GM23338 (cell line): ENCODE measurements at regions not wholly inside any gene's neighbourhood (a gene's known extent, or its start where the extent isn't known, plus 50 kb on each side); places are given as distances from the start of the nearest gene placed in this dataset.

Source experiments
- ATAC-seq: fragments of 200-7000 bp; cut with Tn5 transposase; 3 replicates; pipeline ENCODE4 v1.9.1; 2020
- DNase-seq: peaks from one replicate; pipeline ENCODE4 v3.0.0-alpha.2; 2015; ENCODE audit warnings: low spot score
- H2AFZ ChIP-seq: fragments of 200-600 bp; sonication (generic); 2 replicates; pipeline ENCODE4 v1.8.0; 2016; ENCODE audit warnings: antibody characterized with exemption, mild to moderate bottlenecking, moderate library complexity
- H3F3A ChIP-seq: fragments of 200-600 bp; sonication (generic); replicated peaks from 2 replicates; pipeline ENCODE4 v1.8.0; 2017; ENCODE audit warnings: antibody characterized with exemption, mixed run types, low read depth
- H3K27ac ChIP-seq: fragments of 200-600 bp; sonication (generic); 2 replicates; pipeline ENCODE4 v1.6.1; 2016; ENCODE audit warnings: low read depth
- H3K27me3 ChIP-seq: fragments of 200-600 bp; sonication (generic); 2 replicates; pipeline ENCODE4 v1.8.0; 2016; ENCODE audit warnings: mild to moderate bottlenecking, mixed run types, moderate library complexity; ENCODE audit not compliant: insufficient read depth
- H3K36me3 ChIP-seq: fragments of 200-600 bp; sonication (generic); 2 replicates; pipeline ENCODE4 v1.8.0; 2016; ENCODE audit warnings: mild to moderate bottlenecking; ENCODE audit not compliant: insufficient read depth
- H3K4me1 ChIP-seq: fragments of 200-600 bp; sonication (generic); 2 replicates; pipeline ENCODE4 v1.8.0; 2016; ENCODE audit warnings: mild to moderate bottlenecking, moderate library complexity; ENCODE audit not compliant: insufficient read depth
- H3K4me2 ChIP-seq: fragments of 200-600 bp; sonication (generic); 2 replicates; pipeline ENCODE4 v1.7.1; 2017; ENCODE audit warnings: mixed run types
- H3K4me3 ChIP-seq: fragments of 200-600 bp; sonication (generic); 2 replicates; pipeline ENCODE4 v1.6.1; 2016; ENCODE audit warnings: mixed run types
- H3K79me2 ChIP-seq: fragments of 200-600 bp; sonication (generic); replicated peaks from 2 replicates; pipeline ENCODE4 v1.8.0; 2017; ENCODE audit warnings: mild to moderate bottlenecking; ENCODE audit not compliant: insufficient read depth
- H3K9me2 ChIP-seq: fragments of 200-600 bp; sonication (generic); 2 replicates; pipeline ENCODE4 v1.8.0; 2017; ENCODE audit not compliant: insufficient read depth
- H4K20me1 ChIP-seq: fragments of 200-600 bp; sonication (generic); replicated peaks from 2 replicates; pipeline ENCODE4 v1.8.0; 2017; ENCODE audit warnings: mild to moderate bottlenecking; ENCODE audit not compliant: insufficient read depth
- H3K27ac Mint-ChIP-seq: 2 replicates; pipeline ENCODE4 v1.8.0; 2020; ENCODE audit warnings: inconsistent platforms, mild to moderate bottlenecking, moderate library complexity, mixed read lengths
- H3K27me3 Mint-ChIP-seq: 3 replicates; pipeline ENCODE4 v1.8.0; 2022; ENCODE audit warnings: low read depth, mild to moderate bottlenecking, moderate library complexity, mixed read lengths, inconsistent platforms; ENCODE audit not compliant: insufficient read depth, poor library complexity
- H3K36me3 Mint-ChIP-seq: 3 replicates; pipeline ENCODE4 v1.8.0; 2021; ENCODE audit warnings: low read depth, mild to moderate bottlenecking, inconsistent platforms, moderate library complexity, mixed read lengths
- H3K4me1 Mint-ChIP-seq: 3 replicates; pipeline ENCODE4 v1.8.0; 2020; ENCODE audit warnings: mild to moderate bottlenecking, inconsistent platforms, mixed read lengths
- H3K4me3 Mint-ChIP-seq: 3 replicates; pipeline ENCODE4 v1.8.0; 2021; ENCODE audit warnings: moderate library complexity, mild to moderate bottlenecking, inconsistent platforms, mixed read lengths
- H3K9me3 Mint-ChIP-seq: 3 replicates; pipeline ENCODE4 v1.8.0; 2020; ENCODE audit warnings: moderate library complexity, mild to moderate bottlenecking, inconsistent platforms, mixed read lengths
- REST ChIP-seq: IDR thresholded peaks from one replicate; pipeline ENCODE4 v1.6.1; 2018; ENCODE audit warnings: antibody characterized with exemption; ENCODE audit not compliant: unreplicated experiment
- STAT1 ChIP-seq: IDR thresholded peaks from one replicate; pipeline ENCODE4 v1.6.1; 2016; ENCODE audit warnings: antibody characterized with exemption; ENCODE audit not compliant: unreplicated experiment
- TF ChIP-seq, protein P1 (sequence below): fragments of 250-450 bp; sonication (Bioruptor Pico); IDR thresholded peaks from 2 replicates; pipeline ENCODE4 v1.5.0; 2020; ENCODE audit warnings: mild to moderate bottlenecking, moderate library complexity
- TF ChIP-seq, protein P2 (sequence below), 2 experiments: fragments of 200-600 bp in 1 of 2; sonication (generic) in 1 of 2; conservative IDR thresholded peaks; 2 replicates each; pipeline versions ENCODE4 v1.5.1 to v1.6.1; 2016 to 2017; ENCODE audit warnings: antibody characterized with exemption in 2 of 2, low read depth in 2 of 2, mild to moderate bottlenecking in 2 of 2, moderate library complexity in 1 of 2

DNA sequence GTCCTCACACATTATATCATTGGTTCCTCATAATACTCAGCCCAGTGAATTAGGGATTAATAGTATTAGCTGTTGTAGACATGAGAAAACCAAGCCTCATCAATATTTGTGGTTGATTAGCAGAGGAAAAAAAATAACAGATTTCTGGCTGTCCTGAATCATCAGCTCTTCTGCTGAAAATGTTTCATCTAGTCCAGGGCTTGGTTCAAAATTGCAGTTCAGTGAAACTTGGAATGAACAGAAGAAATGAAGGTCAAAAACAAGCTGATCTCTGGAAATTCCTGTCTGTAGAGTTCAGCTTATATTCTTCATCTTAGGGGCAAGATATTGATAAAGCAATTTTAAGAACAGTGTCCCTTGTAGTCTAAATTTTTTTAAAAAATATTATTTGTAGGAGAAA lies 361.1 kb upstream of the CCDC179 start:
- H3K4me3 Mint-ChIP-seq = no peak overlapping the region
- no peaks in the 10 kb centered on the region for H4K20me1 ChIP-seq
- no peaks in the 10 kb centered on the region for H3K36me3 ChIP-seq
- no peak overlapping the region for H3K4me3 ChIP-seq
- no peaks in the 10 kb centered on the region for H3K9me2 ChIP-seq
- H3K27me3 Mint-ChIP-seq = no peaks in the 10 kb centered on the region
- H3K27ac ChIP-seq = no peak overlapping the region
- H3K27me3 ChIP-seq = no peaks in the 10 kb centered on the region
- no peaks in the 10 kb centered on the region for H3K36me3 Mint-ChIP-seq
- H3K4me1 ChIP-seq = no peaks in the 10 kb centered on the region
- H2AFZ ChIP-seq = no peak overlapping the region
- peaks cover 3% of the 10 kb centered on the region; the same call in 2 of the 3 replicates for H3K9me3 Mint-ChIP-seq
- no peak for ATAC-seq
- no peak overlapping the region for H3K27ac Mint-ChIP-seq
- TF ChIP-seq REST (no peak), STAT1 (no peak)
- TF ChIP-seq, protein P1, sequence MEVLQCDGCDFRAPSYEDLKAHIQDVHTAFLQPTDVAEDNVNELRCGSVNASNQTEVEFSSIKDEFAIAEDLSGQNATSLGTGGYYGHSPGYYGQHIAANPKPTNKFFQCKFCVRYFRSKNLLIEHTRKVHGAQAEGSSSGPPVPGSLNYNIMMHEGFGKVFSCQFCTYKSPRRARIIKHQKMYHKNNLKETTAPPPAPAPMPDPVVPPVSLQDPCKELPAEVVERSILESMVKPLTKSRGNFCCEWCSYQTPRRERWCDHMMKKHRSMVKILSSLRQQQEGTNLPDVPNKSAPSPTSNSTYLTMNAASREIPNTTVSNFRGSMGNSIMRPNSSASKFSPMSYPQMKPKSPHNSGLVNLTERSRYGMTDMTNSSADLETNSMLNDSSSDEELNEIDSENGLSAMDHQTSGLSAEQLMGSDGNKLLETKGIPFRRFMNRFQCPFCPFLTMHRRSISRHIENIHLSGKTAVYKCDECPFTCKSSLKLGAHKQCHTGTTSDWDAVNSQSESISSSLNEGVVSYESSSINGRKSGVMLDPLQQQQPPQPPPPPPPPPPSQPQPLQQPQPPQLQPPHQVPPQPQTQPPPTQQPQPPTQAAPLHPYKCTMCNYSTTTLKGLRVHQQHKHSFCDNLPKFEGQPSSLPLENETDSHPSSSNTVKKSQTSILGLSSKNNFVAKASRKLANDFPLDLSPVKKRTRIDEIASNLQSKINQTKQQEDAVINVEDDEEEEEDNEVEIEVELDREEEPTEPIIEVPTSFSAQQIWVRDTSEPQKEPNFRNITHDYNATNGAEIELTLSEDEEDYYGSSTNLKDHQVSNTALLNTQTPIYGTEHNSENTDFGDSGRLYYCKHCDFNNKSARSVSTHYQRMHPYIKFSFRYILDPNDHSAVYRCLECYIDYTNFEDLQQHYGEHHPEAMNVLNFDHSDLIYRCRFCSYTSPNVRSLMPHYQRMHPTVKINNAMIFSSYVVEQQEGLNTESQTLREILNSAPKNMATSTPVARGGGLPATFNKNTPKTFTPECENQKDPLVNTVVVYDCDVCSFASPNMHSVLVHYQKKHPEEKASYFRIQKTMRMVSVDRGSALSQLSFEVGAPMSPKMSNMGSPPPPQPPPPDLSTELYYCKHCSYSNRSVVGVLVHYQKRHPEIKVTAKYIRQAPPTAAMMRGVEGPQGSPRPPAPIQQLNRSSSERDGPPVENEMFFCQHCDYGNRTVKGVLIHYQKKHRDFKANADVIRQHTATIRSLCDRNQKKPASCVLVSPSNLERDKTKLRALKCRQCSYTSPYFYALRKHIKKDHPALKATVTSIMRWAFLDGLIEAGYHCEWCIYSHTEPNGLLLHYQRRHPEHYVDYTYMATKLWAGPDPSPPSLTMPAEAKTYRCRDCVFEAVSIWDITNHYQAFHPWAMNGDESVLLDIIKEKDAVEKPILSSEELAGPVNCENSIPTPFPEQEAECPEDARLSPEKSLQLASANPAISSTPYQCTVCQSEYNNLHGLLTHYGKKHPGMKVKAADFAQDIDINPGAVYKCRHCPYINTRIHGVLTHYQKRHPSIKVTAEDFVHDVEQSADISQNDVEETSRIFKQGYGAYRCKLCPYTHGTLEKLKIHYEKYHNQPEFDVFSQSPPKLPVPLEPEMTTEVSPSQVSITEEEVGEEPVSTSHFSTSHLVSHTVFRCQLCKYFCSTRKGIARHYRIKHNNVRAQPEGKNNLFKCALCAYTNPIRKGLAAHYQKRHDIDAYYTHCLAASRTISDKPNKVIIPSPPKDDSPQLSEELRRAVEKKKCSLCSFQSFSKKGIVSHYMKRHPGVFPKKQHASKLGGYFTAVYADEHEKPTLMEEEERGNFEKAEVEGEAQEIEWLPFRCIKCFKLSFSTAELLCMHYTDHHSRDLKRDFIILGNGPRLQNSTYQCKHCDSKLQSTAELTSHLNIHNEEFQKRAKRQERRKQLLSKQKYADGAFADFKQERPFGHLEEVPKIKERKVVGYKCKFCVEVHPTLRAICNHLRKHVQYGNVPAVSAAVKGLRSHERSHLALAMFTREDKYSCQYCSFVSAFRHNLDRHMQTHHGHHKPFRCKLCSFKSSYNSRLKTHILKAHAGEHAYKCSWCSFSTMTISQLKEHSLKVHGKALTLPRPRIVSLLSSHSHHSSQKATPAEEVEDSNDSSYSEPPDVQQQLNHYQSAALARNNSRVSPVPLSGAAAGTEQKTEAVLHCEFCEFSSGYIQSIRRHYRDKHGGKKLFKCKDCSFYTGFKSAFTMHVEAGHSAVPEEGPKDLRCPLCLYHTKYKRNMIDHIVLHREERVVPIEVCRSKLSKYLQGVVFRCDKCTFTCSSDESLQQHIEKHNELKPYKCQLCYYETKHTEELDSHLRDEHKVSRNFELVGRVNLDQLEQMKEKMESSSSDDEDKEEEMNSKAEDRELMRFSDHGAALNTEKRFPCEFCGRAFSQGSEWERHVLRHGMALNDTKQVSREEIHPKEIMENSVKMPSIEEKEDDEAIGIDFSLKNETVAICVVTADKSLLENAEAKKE (CRISPR knock-in tag) = no peak
- TF ChIP-seq, protein P2, sequence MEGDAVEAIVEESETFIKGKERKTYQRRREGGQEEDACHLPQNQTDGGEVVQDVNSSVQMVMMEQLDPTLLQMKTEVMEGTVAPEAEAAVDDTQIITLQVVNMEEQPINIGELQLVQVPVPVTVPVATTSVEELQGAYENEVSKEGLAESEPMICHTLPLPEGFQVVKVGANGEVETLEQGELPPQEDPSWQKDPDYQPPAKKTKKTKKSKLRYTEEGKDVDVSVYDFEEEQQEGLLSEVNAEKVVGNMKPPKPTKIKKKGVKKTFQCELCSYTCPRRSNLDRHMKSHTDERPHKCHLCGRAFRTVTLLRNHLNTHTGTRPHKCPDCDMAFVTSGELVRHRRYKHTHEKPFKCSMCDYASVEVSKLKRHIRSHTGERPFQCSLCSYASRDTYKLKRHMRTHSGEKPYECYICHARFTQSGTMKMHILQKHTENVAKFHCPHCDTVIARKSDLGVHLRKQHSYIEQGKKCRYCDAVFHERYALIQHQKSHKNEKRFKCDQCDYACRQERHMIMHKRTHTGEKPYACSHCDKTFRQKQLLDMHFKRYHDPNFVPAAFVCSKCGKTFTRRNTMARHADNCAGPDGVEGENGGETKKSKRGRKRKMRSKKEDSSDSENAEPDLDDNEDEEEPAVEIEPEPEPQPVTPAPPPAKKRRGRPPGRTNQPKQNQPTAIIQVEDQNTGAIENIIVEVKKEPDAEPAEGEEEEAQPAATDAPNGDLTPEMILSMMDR (conservative IDR thresholded peaks at IDR 0.05; ENCODE audit: low read depth in 2 of 2) = no peak
- H3K79me2 ChIP-seq = no peaks in the 10 kb centered on the region
- no peak for DNase-seq
- H3K4me2 ChIP-seq = no peak overlapping the region
- no peaks in the 10 kb centered on the region for H3F3A ChIP-seq
- no peaks in the 10 kb centered on the region for H3K4me1 Mint-ChIP-seq
